ENCODE measurements at regions not wholly inside any gene's neighbourhood (a gene's known extent, or its start where the extent isn't known, plus 50 kb on each side); places are given as distances from the start of the nearest gene placed in this dataset.

- DNase-seq, result no peak
These were observed 195.2 kb upstream of the C1QTNF7 start for GRCh38 chr4:15232366-15233263.

DNA sequence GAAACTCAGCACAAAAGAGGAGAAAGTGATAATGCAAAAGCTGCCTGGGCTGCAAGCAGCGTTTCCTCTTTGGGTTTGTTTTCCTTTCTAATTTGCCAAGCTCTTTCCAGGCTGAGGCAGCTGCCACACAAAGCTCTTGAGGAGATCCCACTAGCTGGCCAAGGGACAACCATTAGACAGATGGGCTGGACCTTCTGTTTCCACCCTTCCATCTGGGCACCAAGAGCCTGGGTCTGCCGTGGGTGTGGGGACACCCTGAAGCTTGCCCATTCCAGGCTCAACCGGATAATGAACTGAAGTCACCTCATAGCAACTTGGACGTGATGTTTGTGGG lies 194.6 kb upstream of the C1QTNF7 start:
- no peak for DNase-seq

DNA sequence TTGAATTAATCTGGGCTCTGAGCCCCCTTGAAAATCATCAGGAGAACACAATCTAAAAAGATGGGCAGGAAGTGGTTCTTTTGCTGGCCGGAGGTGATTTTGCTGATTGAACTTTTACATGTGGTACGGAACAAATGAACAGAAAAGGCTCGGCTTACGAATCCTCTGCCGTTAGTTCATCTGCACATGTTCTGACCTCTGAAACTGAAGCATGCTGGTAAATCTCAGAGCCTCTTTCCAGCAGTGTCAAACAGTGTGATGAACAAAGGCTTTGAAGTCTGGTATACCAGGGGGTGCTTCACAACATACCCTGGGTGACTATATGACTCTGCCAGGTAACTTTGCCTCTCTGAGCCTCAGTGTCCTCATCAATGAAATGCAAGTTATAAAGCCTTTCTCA lies 194.2 kb upstream of the C1QTNF7 start:
- DNase-seq, result no peak

- DNase-seq, result no peak
These were observed 193.5 kb upstream of the C1QTNF7 start for GRCh38 chr4:15234116-15234855.

DNA sequence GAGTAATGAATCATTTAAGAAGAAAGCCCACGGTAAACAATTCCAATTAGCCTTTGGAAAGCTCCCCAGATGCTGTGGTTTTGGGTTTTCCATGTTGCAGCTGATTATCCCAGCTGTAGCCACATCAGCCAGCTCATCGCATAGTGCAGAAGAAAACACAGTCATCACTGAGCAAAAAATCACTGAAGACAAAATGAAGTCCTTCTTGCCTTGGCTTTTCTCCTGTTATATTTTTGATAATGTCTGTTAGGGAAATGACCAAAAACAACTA lies 193.0 kb upstream of the C1QTNF7 start:
- no peak for DNase-seq

GRCh38 chr4:15235135-15235534 lies 192.7 kb upstream of the C1QTNF7 start:
- DNase-seq, result no peak

- no peak for DNase-seq
These were observed 190.1 kb upstream of the C1QTNF7 start for GRCh38 chr4:15237648-15238230.

DNA sequence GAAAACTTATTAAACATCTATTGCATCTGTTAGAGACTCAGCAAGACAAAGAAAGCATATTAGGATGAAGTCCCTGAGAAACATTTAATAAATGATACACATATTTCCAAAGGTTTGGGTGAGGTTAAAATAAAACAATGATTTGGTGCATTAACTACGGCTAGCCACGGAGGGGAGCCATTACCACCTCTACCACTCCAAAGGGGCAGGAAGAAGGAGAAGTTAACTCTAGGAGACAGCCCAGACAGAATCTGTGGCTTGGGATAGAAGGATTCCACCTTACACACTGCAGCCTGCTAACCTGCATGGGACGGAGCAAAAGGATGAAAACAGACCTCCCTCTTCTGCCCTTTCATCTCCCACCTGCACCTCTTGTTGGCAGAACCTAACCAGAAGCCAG lies 189.1 kb upstream of the C1QTNF7 start:
- DNase-seq, result peak; percentile 0 to 21

- DNase-seq, result no peak
These were observed 188.0 kb upstream of the C1QTNF7 start for GRCh38 chr4:15239866-15240265.

- no peak for DNase-seq
These were observed 187.1 kb upstream of the C1QTNF7 start for GRCh38 chr4:15240764-15241163.

DNA sequence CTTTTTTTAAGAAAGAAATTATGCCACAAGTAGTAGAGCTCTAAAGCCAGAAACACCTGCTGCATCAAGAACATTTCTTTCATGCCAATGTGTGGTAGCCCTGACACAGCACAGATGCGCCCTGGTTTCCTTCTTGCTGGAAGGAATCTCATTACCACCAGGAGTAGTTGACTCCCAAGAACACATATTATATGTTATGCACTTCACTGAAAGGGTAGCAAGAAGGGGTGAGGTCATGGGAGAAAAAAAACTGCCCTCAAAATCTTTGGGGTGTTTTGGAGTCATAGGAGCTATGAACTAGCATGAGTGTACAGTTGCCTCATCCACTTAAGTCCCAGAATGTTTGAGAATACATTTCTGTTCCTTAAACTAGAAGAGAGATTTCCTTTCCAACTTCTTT lies 185.8 kb upstream of the C1QTNF7 start:
- DNase-seq, result no peak

DNA sequence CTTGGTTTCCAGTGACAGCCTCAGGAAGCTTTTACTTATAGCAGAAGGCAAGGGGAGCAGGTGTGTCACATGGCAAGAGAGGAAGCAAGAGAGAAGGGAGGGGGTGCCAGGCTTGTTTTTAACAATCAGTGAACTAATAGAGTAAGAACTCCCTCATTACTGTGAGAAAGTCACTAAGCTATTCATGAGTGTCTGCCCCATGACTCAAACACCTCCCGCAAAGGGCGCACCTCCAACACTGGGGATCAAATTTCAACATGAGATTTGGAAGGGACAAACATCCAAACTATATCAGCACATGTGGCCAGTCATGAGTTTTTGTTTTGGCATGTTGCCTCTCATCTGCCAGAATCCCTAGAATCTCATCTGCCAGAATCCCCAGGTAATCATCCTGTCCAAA lies 183.5 kb upstream of the C1QTNF7 start:
- DNase-seq, result no peak

DNA sequence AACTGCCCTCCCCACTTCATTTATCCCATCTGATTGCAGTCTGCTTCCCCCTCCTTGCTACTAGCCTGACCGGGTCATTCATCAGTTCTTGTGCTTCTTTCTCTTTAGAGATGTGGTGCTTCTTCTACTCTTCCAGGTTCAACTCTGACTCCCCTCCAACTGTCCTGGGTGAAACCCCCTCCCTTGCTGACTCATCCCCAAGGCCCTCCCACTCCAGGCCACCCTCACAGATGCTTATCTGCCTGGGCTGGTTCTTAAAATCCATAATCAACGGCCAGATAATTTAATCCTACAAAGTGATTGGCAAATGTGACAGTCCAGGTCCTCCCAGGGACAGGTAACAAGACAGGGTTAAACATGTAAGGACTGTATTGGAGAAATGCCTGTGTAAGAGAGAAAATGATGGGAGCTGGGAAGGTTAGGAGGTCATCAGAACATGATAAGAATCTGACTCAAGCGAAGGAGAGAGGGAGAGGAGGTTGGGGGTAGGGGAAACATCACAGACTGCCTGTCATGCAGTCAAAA lies 182.8 kb upstream of the C1QTNF7 start:
- DNase-seq, result no peak

- no peak for DNase-seq
These were observed 177.8 kb upstream of the C1QTNF7 start for GRCh38 chr4:15250021-15250441.

DNA sequence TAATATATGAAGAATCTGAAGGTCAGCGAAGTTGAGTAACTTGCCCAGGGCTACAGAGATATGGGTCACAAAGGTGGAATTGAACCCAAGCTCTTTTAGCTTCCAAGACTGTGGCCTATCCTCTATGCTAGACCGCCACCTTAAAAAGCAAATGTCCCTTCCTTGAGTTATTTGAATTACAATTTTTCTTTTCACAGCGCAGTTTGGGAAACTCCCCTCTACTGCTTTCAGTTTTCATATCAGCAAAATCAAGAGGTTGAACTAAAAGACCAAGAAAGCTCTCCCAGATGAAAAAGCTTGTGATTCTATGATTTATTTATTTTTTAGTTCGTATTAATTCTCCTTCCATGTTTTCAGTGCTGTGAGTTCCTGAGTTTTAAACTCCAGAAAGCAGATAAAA lies 174.5 kb upstream of the C1QTNF7 start:
- no peak for DNase-seq

DNA sequence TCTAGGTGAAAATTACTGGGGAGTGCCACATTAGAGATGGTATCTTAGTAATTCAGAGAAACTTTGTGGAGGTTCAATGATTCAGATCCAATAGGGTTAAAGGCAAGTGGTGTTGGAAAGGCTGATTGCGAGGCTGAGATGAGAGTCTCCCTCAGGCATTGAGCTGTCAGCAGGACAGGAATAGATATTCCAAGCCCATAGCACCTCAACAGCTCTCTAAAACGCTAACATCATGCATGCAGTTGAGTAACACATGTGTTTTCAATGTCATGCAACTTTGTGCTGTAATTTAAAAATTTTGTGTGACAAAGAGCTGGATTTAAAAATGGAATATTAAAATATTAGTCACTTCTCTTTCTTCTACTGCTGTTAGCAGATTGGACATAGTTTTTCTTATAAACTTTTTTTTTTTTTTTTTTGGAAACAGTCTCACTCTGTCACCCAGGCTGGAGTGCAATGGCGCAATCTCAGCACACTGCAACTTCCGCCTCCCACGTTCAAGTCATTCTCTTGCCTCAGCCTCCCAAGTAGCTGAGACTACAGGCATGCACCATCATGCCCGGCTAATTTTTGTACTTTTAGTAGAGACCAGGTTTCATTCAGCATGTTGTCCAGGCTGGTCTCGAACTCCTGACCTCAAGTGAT lies 173.5 kb upstream of the C1QTNF7 start:
- DNase-seq, result no peak

GRCh38 chr4:15255537-15255936 lies 172.3 kb upstream of the C1QTNF7 start:
- DNase-seq, result no peak

- no peak for DNase-seq
These were observed 167.1 kb upstream of the C1QTNF7 start for GRCh38 chr4:15260758-15261157.

- no peak for DNase-seq
These were observed 165.4 kb upstream of the C1QTNF7 start for GRCh38 chr4:15262396-15262795.

DNA sequence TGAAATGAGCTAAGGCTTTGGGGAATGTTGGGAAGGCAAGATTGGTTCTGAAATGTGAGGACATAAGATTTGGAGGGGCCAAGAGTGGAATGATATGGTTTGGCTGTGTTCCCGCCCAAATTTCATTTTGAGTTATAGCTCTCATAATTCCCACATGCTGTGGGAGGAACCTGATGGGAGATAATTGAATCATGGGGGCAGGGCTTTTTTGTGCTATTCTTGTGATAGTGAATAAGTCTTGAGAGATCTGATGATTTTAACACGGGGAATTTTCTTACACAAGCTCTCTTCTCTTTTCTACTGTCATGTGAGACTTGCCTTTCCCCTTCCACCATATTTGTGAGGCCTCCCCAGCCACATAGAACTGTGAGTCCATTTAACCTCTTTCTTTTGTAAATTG lies 157.6 kb upstream of the C1QTNF7 start:
- DNase-seq, result no peak

GRCh38 chr4:15286041-15286440 lies 141.8 kb upstream of the C1QTNF7 start:
- no peak for DNase-seq

- no peak for DNase-seq
These were observed 136.7 kb upstream of the C1QTNF7 start for GRCh38 chr4:15291122-15291521.

DNA sequence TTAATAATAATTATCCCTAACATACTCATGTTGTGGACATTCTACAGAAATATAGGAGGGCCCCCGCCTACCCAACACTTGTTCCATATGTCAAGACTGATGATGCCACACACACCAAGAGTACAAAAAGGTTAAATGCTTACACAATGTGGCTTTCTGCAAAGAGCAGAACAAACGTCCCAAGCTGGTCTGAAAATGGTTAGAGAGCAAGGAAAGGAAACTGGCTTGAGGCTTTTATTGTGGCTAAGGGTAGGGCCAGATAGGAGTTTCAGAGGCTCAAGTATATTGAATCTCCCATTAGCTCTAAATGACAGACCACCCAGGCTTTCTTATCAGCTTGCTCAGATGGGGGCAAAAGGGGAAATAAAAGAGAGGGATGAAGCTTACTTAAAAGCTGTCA lies 134.1 kb upstream of the C1QTNF7 start:
- DNase-seq, result no peak

GRCh38 chr4:15294202-15294601 lies 133.6 kb upstream of the C1QTNF7 start:
- DNase-seq, result no peak
